GM19328 (cell line): ENCODE measurements at regions not wholly inside any gene's neighbourhood (a gene's known extent, or its start where the extent isn't known, plus 50 kb on each side); places are given as distances from the start of the nearest gene placed in this dataset.

Experiments used
- ATAC-seq: cut with Tn5 transposase; IDR thresholded peaks from one replicate; pipeline ENCODE4 v1.9.1; 2021; ENCODE audit warnings: mild to moderate bottlenecking, moderate library complexity; ENCODE audit not compliant: unreplicated experiment

DNA sequence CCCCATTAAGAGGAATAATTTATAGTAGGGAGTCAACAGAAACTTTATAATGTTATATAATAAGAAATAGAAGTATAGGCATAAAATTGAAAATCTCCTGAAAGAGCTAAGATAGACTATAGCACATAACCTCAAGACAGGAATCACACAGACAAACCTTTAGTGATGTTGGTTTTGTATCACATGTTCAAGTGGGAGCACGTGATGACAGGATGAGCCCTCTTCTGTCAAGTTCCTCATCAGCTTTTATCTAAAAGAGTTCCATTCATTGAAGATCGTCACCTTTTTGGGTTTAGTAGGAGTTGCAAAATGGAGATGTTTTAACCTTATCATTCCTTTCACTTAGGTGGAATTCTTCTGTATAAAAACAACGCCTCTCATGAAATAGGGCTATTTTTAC is 127.0 kb downstream of the MCHR2 start:
- ATAC-seq, result no peak

DNA sequence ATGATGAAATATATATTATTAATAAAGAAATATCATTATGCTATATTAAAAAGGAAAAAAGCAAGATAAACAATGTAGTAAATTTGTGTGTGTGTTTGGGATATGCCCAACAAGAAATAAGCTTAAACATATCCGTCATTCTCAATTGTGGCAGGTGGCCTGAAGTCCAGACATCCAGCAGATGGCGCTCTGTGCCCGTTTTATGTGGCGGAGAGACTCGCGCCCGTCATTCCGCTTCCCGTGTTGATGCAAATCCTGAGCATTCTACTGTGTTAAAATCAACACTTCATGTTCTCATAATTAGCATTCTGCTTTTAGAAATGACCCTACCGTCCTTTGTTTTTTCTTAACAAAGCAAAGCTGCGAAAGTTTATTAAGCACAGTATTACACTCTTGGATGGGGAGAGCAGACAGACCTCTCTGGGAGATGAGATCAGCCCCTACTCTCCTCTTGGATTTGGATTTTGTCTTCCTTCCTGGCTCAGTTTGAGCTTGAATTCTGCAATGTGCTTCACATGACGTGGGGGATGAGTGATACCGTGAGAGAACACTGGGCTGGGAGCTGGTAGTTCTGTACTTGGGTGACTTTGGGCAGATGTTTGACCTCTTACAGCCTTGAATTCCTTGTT is 125.8 kb downstream of the MCHR2 start:
- peak; percentile 67 for ATAC-seq
